Fibroblast of the aortic adventitia (primary cell): ENCODE measurements at regions not wholly inside any gene's neighbourhood (a gene's known extent, or its start where the extent isn't known, plus 50 kb on each side); places are given as distances from the start of the nearest gene placed in this dataset.

Experiments
- DNase-seq: peaks from one replicate; pipeline ENCODE4 v3.0.0-alpha.2; 2010; ENCODE audit warnings: low read depth
- H3K4me3 ChIP-seq: 2 replicates; pipeline ENCODE4 v1.5.1; 2011; ENCODE audit warnings: low read depth, mild to moderate bottlenecking, control low read depth, low read length, moderate library complexity
- CTCF ChIP-seq: IDR thresholded peaks from 2 replicates; pipeline ENCODE4 v1.5.1; 2011; ENCODE audit warnings: mild to moderate bottlenecking, low read length, control low read depth, inconsistent platforms; ENCODE audit not compliant: insufficient read depth

- TF ChIP-seq CTCF: no peak
- H3K4me3 ChIP-seq: no peak overlapping the region
- DNase-seq: no peak
Observed at GRCh38 chr21:25426580-25426979, 180.7 kb downstream of the MRPL39 start.

GRCh38 chr21:25425156-25425555 is 182.1 kb downstream of the MRPL39 start:
- TF ChIP-seq CTCF: no peak
- H3K4me3 ChIP-seq: no peak overlapping the region
- no peak for DNase-seq

- no peak for DNase-seq
- TF ChIP-seq CTCF: no peak
- no peak overlapping the region for H3K4me3 ChIP-seq
Observed at GRCh38 chr21:25424634-25425033, 182.6 kb downstream of the MRPL39 start.

GRCh38 chr21:25424048-25424447 is 183.2 kb downstream of the MRPL39 start:
- TF ChIP-seq CTCF: no peak
- no peak overlapping the region for H3K4me3 ChIP-seq
- no peak for DNase-seq

- no peak for TF ChIP-seq CTCF
- DNase-seq: no peak
- H3K4me3 ChIP-seq: no peak overlapping the region
Observed at GRCh38 chr21:25422610-25423608, 184.4 kb downstream of the MRPL39 start.

- H3K4me3 ChIP-seq: no peak overlapping the region
- TF ChIP-seq CTCF: peak; percentile 58
- peak; percentile 66 for DNase-seq
Observed at GRCh38 chr21:25421321-25422028, 185.8 kb downstream of the MRPL39 start.
